IPS-20b (cell line): ENCODE measurements at regions not wholly inside any gene's neighbourhood (a gene's known extent, or its start where the extent isn't known, plus 50 kb on each side); places are given as distances from the start of the nearest gene placed in this dataset.
"Not testable (repeated sequence)": the region's sequence is repeated elsewhere in the genome, so short reads cannot be mapped to it uniquely, and the experiment has no call there.

Source experiments
- H3K27ac ChIP-seq: one replicate; pipeline ENCODE4 v1.5.1; 2013; ENCODE audit warnings: low read length
- H3K27me3 ChIP-seq: 2 replicates; pipeline ENCODE4 v1.6.1; 2013; ENCODE audit warnings: mild to moderate bottlenecking, low read length, inconsistent platforms; ENCODE audit not compliant: insufficient read depth
- H3K36me3 ChIP-seq: 2 replicates; pipeline ENCODE4 v1.6.1; 2013; ENCODE audit warnings: low read depth, mild to moderate bottlenecking, inconsistent platforms, low read length, moderate library complexity; ENCODE audit not compliant: insufficient read depth
- H3K4me1 ChIP-seq: 2 replicates; pipeline ENCODE4 v1.6.1; 2013; ENCODE audit warnings: mild to moderate bottlenecking, control low read depth, inconsistent platforms, low read length, moderate library complexity; ENCODE audit not compliant: insufficient read depth
- H3K4me3 ChIP-seq: 2 replicates; pipeline ENCODE4 v1.5.1; 2013; ENCODE audit warnings: mild to moderate bottlenecking, low read length, inconsistent platforms
- H3K9ac ChIP-seq: 2 replicates; pipeline ENCODE4 v1.6.1; 2013; ENCODE audit warnings: low read depth, mild to moderate bottlenecking, inconsistent platforms, low read length, moderate library complexity
- H3K9me3 ChIP-seq: 2 replicates; pipeline ENCODE4 v1.6.1; 2013; ENCODE audit warnings: mild to moderate bottlenecking, low read depth, low read length, inconsistent platforms; ENCODE audit not compliant: insufficient read depth

- Histone ChIP-seq H3K27me3 (peaks cover 40% of the 10 kb centered on the region), H3K9ac (no peak overlapping the region), H3K36me3 (no peaks in the 10 kb centered on the region), H3K4me1 (peaks cover 24% of the 10 kb centered on the region), H3K4me3 (peak overlapping the region; percentile 55; the same call in 1 of the 2 replicates), H3K9me3 (no peaks in the 10 kb centered on the region), H3K27ac (no peak overlapping the region)
Measured at GRCh38 chr2:131425231-131425941, 50.5 kb upstream of the TUBA3D start.

GRCh38 chr2:131424605-131425114 lies 51.3 kb upstream of the TUBA3D start:
- Histone ChIP-seq H3K4me1 (peaks cover 29% of the 10 kb centered on the region), H3K27me3 (peaks cover 40% of the 10 kb centered on the region), H3K4me3 (peak overlapping the region; percentile 56), H3K9ac (peak overlapping the region; percentile 51; the same call in 1 of the 2 replicates)
- not testable (repeated sequence) for H3K36me3 ChIP-seq, H3K27ac ChIP-seq, H3K9me3 ChIP-seq

- Histone ChIP-seq H3K9ac (peak overlapping the region; percentile 9; the same call in 1 of the 2 replicates), H3K27me3 (peaks cover 23% of the 10 kb centered on the region), H3K4me1 (peaks cover 37% of the 10 kb centered on the region), H3K4me3 (peak overlapping the region; percentile 38; the same call in 1 of the 2 replicates)
- H3K9me3 ChIP-seq, H3K27ac ChIP-seq, H3K36me3 ChIP-seq: not testable (repeated sequence)
Measured at GRCh38 chr2:131420751-131421150, 55.2 kb upstream of the TUBA3D start.

GRCh38 chr2:131419441-131419840 lies 55.5 kb upstream of the RAB6D start:
- no peaks in the 10 kb centered on the region for H3K9me3 ChIP-seq
- peaks cover 15% of the 10 kb centered on the region for H3K27me3 ChIP-seq
- peak overlapping the region; percentile 38 for H3K4me3 ChIP-seq
- H3K27ac ChIP-seq: peak overlapping the region; percentile 4
- H3K4me1 ChIP-seq: peaks cover 37% of the 10 kb centered on the region
- H3K9ac ChIP-seq: peak overlapping the region; percentile 55; the same call in 1 of the 2 replicates
- no peaks in the 10 kb centered on the region for H3K36me3 ChIP-seq

- Histone ChIP-seq H3K4me3 (peak overlapping the region; percentile 38; the same call in 1 of the 2 replicates), H3K27ac (no peak overlapping the region), H3K4me1 (peaks cover 37% of the 10 kb centered on the region), H3K9me3 (no peaks in the 10 kb centered on the region), H3K27me3 (peaks cover 7% of the 10 kb centered on the region; the same call in 1 of the 2 replicates), H3K36me3 (no peaks in the 10 kb centered on the region), H3K9ac (no peak overlapping the region)
Measured at GRCh38 chr2:131418625-131419024, 54.7 kb upstream of the RAB6D start.

- Histone ChIP-seq H3K9ac (no peak overlapping the region), H3K36me3 (no peaks in the 10 kb centered on the region), H3K9me3 (no peaks in the 10 kb centered on the region), H3K27ac (no peak overlapping the region), H3K4me1 (peaks cover 37% of the 10 kb centered on the region), H3K27me3 (no peaks in the 10 kb centered on the region), H3K4me3 (no peak overlapping the region)
Measured at GRCh38 chr2:131417886-131418285, 53.9 kb upstream of the RAB6D start.

- Histone ChIP-seq H3K4me1 (no peaks in the 10 kb centered on the region), H3K27ac (no peak overlapping the region), H3K27me3 (no peaks in the 10 kb centered on the region), H3K9ac (no peak overlapping the region), H3K4me3 (no peak overlapping the region), H3K9me3 (no peaks in the 10 kb centered on the region), H3K36me3 (no peaks in the 10 kb centered on the region)
Measured at GRCh38 chr2:131413785-131414184, 49.8 kb upstream of the RAB6D start.
